Upper lobe of left lung (tissue), 6 donors: ENCODE measurements at regions not wholly inside any gene's neighbourhood (a gene's known extent, or its start where the extent isn't known, plus 50 kb on each side); places are given as distances from the start of the nearest gene placed in this dataset.

Experiments used
- ATAC-seq, 2 donors: fragments of 200-7000 bp; cut with Tn5 transposase; one replicate each; pipeline ENCODE4 v1.9.1; 2022; ENCODE audit warnings: mild to moderate bottlenecking in 2 of 2, moderate library complexity in 2 of 2; ENCODE audit not compliant: low FRiP score in 2 of 2
- DNase-seq, 2 donors: peaks; one replicate each; pipeline ENCODE4 v3.0.0-alpha.2; 2019 to 2020
- H3K27ac ChIP-seq, 4 donors: fragments of 200-600 bp; sonication (generic); one replicate each; pipeline ENCODE4 v1.5.1; 2016 to 2019
- H3K27me3 ChIP-seq, 4 donors: fragments of 200-600 bp; sonication (generic); one replicate each; pipeline ENCODE4 v1.5.1; 2017 to 2019
- H3K36me3 ChIP-seq, 4 donors: fragments of 200-600 bp; sonication (generic); one replicate each; pipeline ENCODE4 v1.5.1; 2016 to 2019
- H3K4me1 ChIP-seq, 4 donors: fragments of 200-600 bp; sonication (generic); one replicate each; pipeline ENCODE4 v1.5.1; 2018 to 2019
- H3K4me3 ChIP-seq, 4 donors: fragments of 200-600 bp; sonication (generic); one replicate each; pipeline ENCODE4 v1.5.1; 2017 to 2019; ENCODE audit warnings: mild to moderate bottlenecking in 2 of 4, moderate library complexity in 1 of 4
- H3K9me3 ChIP-seq, 4 donors: fragments of 200-600 bp; sonication (generic); one replicate each; pipeline ENCODE4 v1.5.1; 2018 to 2019
- EP300 ChIP-seq, 4 donors: sonication (generic); formaldehyde crosslinking; IDR thresholded peaks; one replicate each; pipeline ENCODE4 v1.5.1; 2017; ENCODE audit warnings: antibody characterized with exemption in 4 of 4, control low read depth in 2 of 4
- POLR2A ChIP-seq, 4 donors: fragments of 450-650 bp; IDR thresholded peaks; one replicate each; pipeline ENCODE4 v1.5.1; 2016 to 2017; ENCODE audit warnings: antibody characterized with exemption in 4 of 4, mild to moderate bottlenecking in 2 of 4
- POLR2AphosphoS5 ChIP-seq, 2 donors: sonication (generic); formaldehyde crosslinking; IDR thresholded peaks; one replicate each; pipeline ENCODE4 v1.5.1; 2017; ENCODE audit warnings: antibody characterized with exemption in 2 of 2
- WGBS, 2 donors: methylation state at CpG; one replicate each; pipeline ENCODE4 v1.1.5; 2017 to 2018; 5-methylcytosine and 5-hydroxymethylcytosine counted together
- TF ChIP-seq, protein P1 (sequence below), 6 experiments: fragments of 450-650 bp in 4 of 6; fragments of 200-600 bp in 2 of 6; sonication (generic) in 2 of 6; IDR thresholded peaks; one replicate each; pipeline ENCODE4 v1.5.1; 2016 to 2019; ENCODE audit warnings: antibody characterized with exemption in 6 of 6
- donor health status: DM: no; HTN: no; CAD: no; lungs with moderate emphysema.
- donor health status: DM: no; HTN: yes; CAD: no; lungs with severe emphysema.

DNA sequence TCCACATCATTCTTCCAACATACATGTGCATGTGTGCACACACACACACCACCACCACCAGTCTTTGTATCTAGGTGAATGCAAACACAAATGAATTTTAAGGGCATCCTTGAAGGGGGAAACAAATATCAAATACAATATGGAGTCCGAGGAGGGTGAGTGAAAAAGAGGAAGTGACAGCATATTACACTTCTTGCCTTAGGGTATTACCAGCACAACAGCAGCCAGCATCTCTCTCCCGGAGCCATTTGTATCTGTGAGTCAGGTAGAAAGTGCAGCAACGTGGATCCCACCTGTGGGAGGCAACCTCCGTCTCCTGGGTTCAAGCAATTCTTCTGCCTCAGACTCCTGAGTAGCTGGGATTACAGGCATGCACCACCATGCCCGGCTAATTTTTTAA, 483.2 kb downstream of the SMARCA1 start:
- Histone ChIP-seq H3K4me3 (no peak overlapping the region), H3K27ac (no peak overlapping the region), H3K27me3 (no peaks in the 10 kb centered on the region), H3K9me3 (no peaks in the 10 kb centered on the region), H3K36me3 (no peaks in the 10 kb centered on the region), H3K4me1 (no peaks in the 10 kb centered on the region)
- DNase-seq, result no peak
- ATAC-seq, result no peak
- 70 to 74% methylated on average over 2 to 5 of the region's 5 CpGs for WGBS, 2 donors
- TF ChIP-seq, protein P1, sequence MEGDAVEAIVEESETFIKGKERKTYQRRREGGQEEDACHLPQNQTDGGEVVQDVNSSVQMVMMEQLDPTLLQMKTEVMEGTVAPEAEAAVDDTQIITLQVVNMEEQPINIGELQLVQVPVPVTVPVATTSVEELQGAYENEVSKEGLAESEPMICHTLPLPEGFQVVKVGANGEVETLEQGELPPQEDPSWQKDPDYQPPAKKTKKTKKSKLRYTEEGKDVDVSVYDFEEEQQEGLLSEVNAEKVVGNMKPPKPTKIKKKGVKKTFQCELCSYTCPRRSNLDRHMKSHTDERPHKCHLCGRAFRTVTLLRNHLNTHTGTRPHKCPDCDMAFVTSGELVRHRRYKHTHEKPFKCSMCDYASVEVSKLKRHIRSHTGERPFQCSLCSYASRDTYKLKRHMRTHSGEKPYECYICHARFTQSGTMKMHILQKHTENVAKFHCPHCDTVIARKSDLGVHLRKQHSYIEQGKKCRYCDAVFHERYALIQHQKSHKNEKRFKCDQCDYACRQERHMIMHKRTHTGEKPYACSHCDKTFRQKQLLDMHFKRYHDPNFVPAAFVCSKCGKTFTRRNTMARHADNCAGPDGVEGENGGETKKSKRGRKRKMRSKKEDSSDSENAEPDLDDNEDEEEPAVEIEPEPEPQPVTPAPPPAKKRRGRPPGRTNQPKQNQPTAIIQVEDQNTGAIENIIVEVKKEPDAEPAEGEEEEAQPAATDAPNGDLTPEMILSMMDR (IDR thresholded peaks at IDR 0.05), result no peak
- TF ChIP-seq POLR2AphosphoS5 (IDR thresholded peaks at IDR 0.05) (no peak), EP300 (IDR thresholded peaks at IDR 0.05) (no peak), POLR2A (IDR thresholded peaks at IDR 0.05) (no peak)

DNA sequence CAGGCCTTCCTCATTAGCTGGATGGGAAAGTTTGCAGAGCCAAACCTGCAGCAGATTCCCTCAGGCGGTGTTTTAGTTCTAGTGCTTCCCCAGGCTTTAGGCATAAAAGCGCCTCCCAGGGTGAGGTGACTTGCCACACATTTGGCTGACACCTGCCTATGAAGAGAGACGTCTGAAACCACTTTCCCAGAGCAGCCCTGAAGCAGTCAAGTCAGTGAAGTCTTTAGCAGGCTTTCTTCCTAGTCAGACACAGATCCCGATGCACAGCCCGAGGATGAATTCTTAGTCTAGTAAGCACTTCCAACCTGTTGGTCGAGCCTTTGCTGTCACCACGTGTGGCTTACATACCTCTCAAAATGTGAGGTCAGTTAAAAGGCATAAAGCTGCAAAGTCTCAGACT, 484.1 kb downstream of the SMARCA1 start:
- H3K9me3 ChIP-seq, result no peaks in the 10 kb centered on the region
- H3K36me3 ChIP-seq, result no peaks in the 10 kb centered on the region
- 77% methylated on average over 7 of the region's 7 CpGs; no CpG with 5 or more reads in 1 of the 2 donors for WGBS, 2 donors
- H3K4me1 ChIP-seq, result no peaks in the 10 kb centered on the region
- TF ChIP-seq POLR2A (IDR thresholded peaks at IDR 0.05) (no peak), EP300 (IDR thresholded peaks at IDR 0.05) (no peak), POLR2AphosphoS5 (IDR thresholded peaks at IDR 0.05) (no peak)
- TF ChIP-seq, protein P1 (IDR thresholded peaks at IDR 0.05), result no peak
- H3K27me3 ChIP-seq, result no peaks in the 10 kb centered on the region
- H3K27ac ChIP-seq, result no peak overlapping the region
- no peak for DNase-seq
- H3K4me3 ChIP-seq, result no peak overlapping the region
- ATAC-seq, result no peak

DNA sequence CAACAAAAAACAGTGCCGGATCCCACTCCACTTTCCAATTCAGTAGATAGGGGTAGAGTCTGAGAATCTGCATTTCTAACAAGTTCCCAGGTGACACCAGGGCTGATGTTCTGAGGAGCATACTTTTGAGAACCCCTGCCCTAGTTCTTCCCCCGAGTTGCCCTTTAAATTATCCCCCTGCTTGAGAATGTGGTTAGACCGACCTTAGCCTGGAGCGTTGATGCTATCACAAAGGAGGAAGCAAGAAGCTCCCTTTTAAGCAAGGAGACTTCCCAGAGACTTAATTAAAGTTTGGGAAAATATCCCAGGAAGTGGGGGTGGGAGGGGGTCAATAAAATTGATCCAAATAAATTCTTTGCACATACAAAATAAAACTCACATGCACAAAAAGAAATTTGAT, 485.9 kb downstream of the SMARCA1 start:
- DNase-seq (no peak), ATAC-seq (no peak)
- Histone ChIP-seq H3K4me1 (no peaks in the 10 kb centered on the region), H3K27me3 (no peaks in the 10 kb centered on the region), H3K36me3 (no peaks in the 10 kb centered on the region), H3K9me3 (no peaks in the 10 kb centered on the region), H3K4me3 (no peak overlapping the region), H3K27ac (no peak overlapping the region)
- TF ChIP-seq POLR2AphosphoS5 (IDR thresholded peaks at IDR 0.05), result no peak
- TF ChIP-seq, protein P1 (IDR thresholded peaks at IDR 0.05), result no peak
- no peak for TF ChIP-seq EP300 (IDR thresholded peaks at IDR 0.05)
- no peak for TF ChIP-seq POLR2A (IDR thresholded peaks at IDR 0.05)
- 61 to 77% methylated on average over 4 of the region's 4 CpGs for whole genome bisulfite sequencing, 2 donors

DNA sequence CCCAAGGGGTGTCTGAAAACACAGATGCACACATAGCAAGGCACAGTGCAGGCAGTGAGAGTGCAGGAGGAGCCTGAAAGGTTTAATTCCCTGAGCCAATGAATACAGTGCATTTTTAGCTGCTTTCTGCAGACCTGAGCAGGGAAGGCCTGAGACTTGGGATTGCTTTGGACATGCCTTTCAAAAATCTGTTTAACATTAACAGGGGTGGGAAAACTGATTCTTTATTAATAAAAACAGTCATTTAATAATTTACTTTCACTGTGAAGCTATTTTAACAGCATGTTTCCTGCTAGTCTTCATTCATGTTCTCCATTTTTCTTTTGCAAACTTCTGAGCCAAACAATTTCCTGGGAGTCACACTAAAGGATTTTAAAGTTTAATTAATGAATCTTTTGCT, 488.1 kb downstream of the SMARCA1 start:
- Histone ChIP-seq H3K36me3 (no peaks in the 10 kb centered on the region), H3K4me3 (no peak overlapping the region), H3K27ac (no peak overlapping the region), H3K4me1 (no peaks in the 10 kb centered on the region), H3K9me3 (no peaks in the 10 kb centered on the region), H3K27me3 (no peaks in the 10 kb centered on the region)
- DNase-seq (no peak), ATAC-seq (no peak)
- no peak for TF ChIP-seq POLR2AphosphoS5 (IDR thresholded peaks at IDR 0.05)
- no peak for TF ChIP-seq POLR2A (IDR thresholded peaks at IDR 0.05)
- no peak for TF ChIP-seq EP300 (IDR thresholded peaks at IDR 0.05)
- TF ChIP-seq, protein P1 (IDR thresholded peaks at IDR 0.05), result no peak

DNA sequence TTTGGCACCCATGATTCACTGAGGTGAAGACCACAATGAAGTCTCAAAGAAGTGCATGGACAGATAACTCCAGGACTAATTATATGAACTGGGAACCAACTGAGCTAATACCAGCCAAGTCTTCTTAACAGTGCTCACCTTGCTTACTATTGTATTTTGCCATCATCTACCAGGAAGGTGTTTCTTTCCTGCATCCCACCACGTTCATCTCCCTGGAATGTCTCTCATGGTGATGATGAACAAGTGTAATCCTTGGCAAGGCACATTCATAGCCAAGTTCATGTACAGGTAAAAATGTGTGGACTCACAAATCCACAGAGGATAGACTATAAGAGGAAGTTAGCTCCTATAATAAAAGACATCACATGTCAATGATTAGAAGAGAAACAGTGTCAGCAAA, 489.1 kb downstream of the SMARCA1 start:
- no peak for TF ChIP-seq POLR2A (IDR thresholded peaks at IDR 0.05)
- TF ChIP-seq POLR2AphosphoS5 (IDR thresholded peaks at IDR 0.05), result no peak
- no peak for TF ChIP-seq EP300 (IDR thresholded peaks at IDR 0.05)
- TF ChIP-seq, protein P1 (IDR thresholded peaks at IDR 0.05), result no peak
- H3K4me1 ChIP-seq, result no peaks in the 10 kb centered on the region
- WGBS, 2 donors, result 36% methylated on average over 1 of the region's 1 CpG; no CpG with 5 or more reads in 1 of the 2 donors

More for the DNA sequence above, 489.1 kb downstream of the SMARCA1 start:
- Histone ChIP-seq H3K36me3 (no peaks in the 10 kb centered on the region), H3K27ac (no peak overlapping the region), H3K9me3 (no peaks in the 10 kb centered on the region), H3K4me3 (no peak overlapping the region), H3K27me3 (no peaks in the 10 kb centered on the region)
- no peak for DNase-seq
- no peak for ATAC-seq
